HCT116 (cell line): ENCODE measurements at regions not wholly inside any gene's neighbourhood (a gene's known extent, or its start where the extent isn't known, plus 50 kb on each side); places are given as distances from the start of the nearest gene placed in this dataset.

Experiments used
- ATAC-seq: fragments of 200-7000 bp; cut with Tn5 transposase; 2 replicates; pipeline ENCODE4 v1.9.1; 2020; ENCODE audit warnings: mild to moderate bottlenecking, moderate library complexity
- BruUV-seq: library from RNA; stranded (reverse); fragments of 400-500 nt; replicated peaks from 2 replicates; lab custom pipeline; 2021; lab: Mats Ljungman, UMichigan
- CTCF ChIA-PET: fragments of 300-600 bp; sonication (Branson Sonifier 250); formaldehyde crosslinking; loops from one replicate; lab custom pipeline; 2021; ENCODE audit warnings: antibody characterized with exemption; lab: Charles Lee
- POLR2A ChIA-PET: fragments of 300-600, 350-600 bp; sonication (Branson Sonifier 250); formaldehyde crosslinking; loops from one replicate; lab custom pipeline; 2021; ENCODE audit warnings: antibody characterized with exemption; lab: Charles Lee
- RAD21 ChIA-PET, 2 experiments: fragments of 300-600 bp; sonication (Branson Sonifier 250); formaldehyde crosslinking; loops; one replicate each; lab custom pipeline; 2023; ENCODE audit warnings: low total read pairs in 2 of 2; ENCODE audit not compliant: uncharacterized antibody in 2 of 2, unreplicated experiment in 2 of 2, low non-redundant PET in 1 of 2; lab: Charles Lee
- DNase-seq: peaks from one replicate; pipeline ENCODE4 v3.0.0-alpha.2; 2010; ENCODE audit warnings: low read depth, low spot score
- H2AFZ ChIP-seq: fragments of 200-600 bp; shearing (Covaris generic), sonication (generic); 2 replicates; pipeline ENCODE4 v1.6.1; 2017; ENCODE audit warnings: low read depth, mixed run types, mixed read lengths, antibody characterized with exemption, low read length; ENCODE audit not compliant: poor library complexity, severe bottlenecking
- H3K27ac ChIP-seq: 2 replicates; pipeline ENCODE4 v1.5.1; 2012; ENCODE audit warnings: low read depth, low read length
- H3K27me3 ChIP-seq: fragments of 200-600 bp; sonication (generic); 2 replicates; pipeline ENCODE4 v1.6.1; 2016; ENCODE audit warnings: mixed run types, low read length, mixed read lengths; ENCODE audit not compliant: insufficient read depth
- H3K36me3 ChIP-seq, 2 experiments: fragments of 200-500 bp in 1 of 2; fragments of 200-600 bp in 1 of 2; sonication (Bioruptor generic) in 1 of 2; sonication (generic) in 1 of 2; 2 replicates each; pipeline versions ENCODE4 v1.5.1 to v1.6.1; 2014 to 2016; ENCODE audit warnings: low read length in 2 of 2, inconsistent platforms in 1 of 2, mixed read lengths in 1 of 2, mixed run types in 1 of 2; ENCODE audit not compliant: insufficient read depth in 2 of 2, control insufficient read depth in 1 of 2
- H3K4me1 ChIP-seq, 2 experiments: fragments of 200-600 bp in 1 of 2; sonication (generic) in 1 of 2; 2 replicates each; pipeline versions ENCODE4 v1.5.1 to v1.6.1; 2012 to 2017; ENCODE audit warnings: low read length in 2 of 2, inconsistent platforms in 1 of 2, mild to moderate bottlenecking in 1 of 2, mixed read lengths in 1 of 2, mixed run types in 1 of 2, moderate library complexity in 1 of 2; ENCODE audit not compliant: insufficient read depth in 2 of 2, control insufficient read depth in 1 of 2
- H3K4me2 ChIP-seq: fragments of 200-600 bp; sonication (generic); 2 replicates; pipeline ENCODE4 v1.6.1; 2017; ENCODE audit warnings: mixed run types, low read length, mixed read lengths
- H3K4me3 ChIP-seq, 2 experiments: fragments of 200-600 bp in 1 of 2; sonication (generic) in 1 of 2; replicated peaks in 1 of 2; 2 replicates each; pipeline ENCODE4 v1.5.1; 2011 to 2016; ENCODE audit warnings: low read length in 2 of 2, control low read depth in 1 of 2, low read depth in 1 of 2, mild to moderate bottlenecking in 1 of 2, mixed read lengths in 1 of 2, mixed run types in 1 of 2
- H3K79me2 ChIP-seq: fragments of 200-600 bp; sonication (generic); 2 replicates; pipeline ENCODE4 v1.6.1; 2017; ENCODE audit warnings: mild to moderate bottlenecking, mixed run types, low read length, moderate library complexity, mixed read lengths; ENCODE audit not compliant: insufficient read depth
- H3K9ac ChIP-seq: fragments of 200-600 bp; sonication (generic); 2 replicates; pipeline ENCODE4 v1.6.1; 2016; ENCODE audit warnings: low read length, mixed read lengths
- H3K9me2 ChIP-seq: fragments of 200-600 bp; sonication (generic), shearing (Covaris generic); 2 replicates; pipeline ENCODE4 v1.6.1; 2017; ENCODE audit warnings: mixed run types, mild to moderate bottlenecking, moderate library complexity; ENCODE audit not compliant: insufficient read depth
- H3K9me3 ChIP-seq, 2 experiments: fragments of 200-500 bp in 1 of 2; fragments of 200-600 bp in 1 of 2; sonication (Bioruptor generic) in 1 of 2; sonication (generic) in 1 of 2; 2 replicates each; pipeline ENCODE4 v1.6.1; 2014 to 2017; ENCODE audit warnings: low read length in 2 of 2, mixed read lengths in 2 of 2, inconsistent platforms in 1 of 2, low read depth in 1 of 2, mild to moderate bottlenecking in 1 of 2, mixed run types in 1 of 2, moderate library complexity in 1 of 2; ENCODE audit not compliant: control insufficient read depth in 1 of 2, insufficient read depth in 1 of 2
- H4K20me1 ChIP-seq: fragments of 200-600 bp; sonication (generic), shearing (Covaris generic); 2 replicates; pipeline ENCODE4 v1.6.1; 2017; ENCODE audit warnings: mixed run types, mild to moderate bottlenecking, moderate library complexity; ENCODE audit not compliant: insufficient read depth
- ATF3 ChIP-seq: IDR thresholded peaks from 2 replicates; pipeline ENCODE4 v1.6.1; 2012
- CEBPB ChIP-seq: IDR thresholded peaks from 2 replicates; pipeline ENCODE4 v1.6.1; 2012; ENCODE audit warnings: low read depth
- EGR1 ChIP-seq: IDR thresholded peaks from 2 replicates; pipeline ENCODE4 v1.6.1; 2012; ENCODE audit warnings: low read depth
- ELF1 ChIP-seq: IDR thresholded peaks from 2 replicates; pipeline ENCODE4 v1.6.1; 2012; ENCODE audit warnings: low read depth, borderline replicate concordance
- EZH2 ChIP-seq: fragments of 200-600 bp; sonication (generic); IDR thresholded peaks from 2 replicates; pipeline ENCODE4 v1.6.1; 2017; ENCODE audit warnings: antibody characterized with exemption, mixed run types
- EZH2phosphoT487 ChIP-seq: fragments of 200-600 bp; IDR thresholded peaks from 2 replicates; pipeline ENCODE4 v1.6.1; 2018; ENCODE audit warnings: antibody characterized with exemption, borderline replicate concordance
- RAD21 ChIP-seq: IDR thresholded peaks from 2 replicates; pipeline ENCODE4 v1.6.1; 2012; ENCODE audit warnings: low read depth, mild to moderate bottlenecking
- REST ChIP-seq: IDR thresholded peaks from 2 replicates; pipeline ENCODE4 v1.6.1; 2012; ENCODE audit warnings: low read depth
- SIN3A ChIP-seq: IDR thresholded peaks from 2 replicates; pipeline ENCODE4 v1.6.1; 2012; ENCODE audit warnings: low read depth
- SP1 ChIP-seq: IDR thresholded peaks from 2 replicates; pipeline ENCODE4 v1.6.1; 2012; ENCODE audit warnings: low read depth
- SRF ChIP-seq: IDR thresholded peaks from 2 replicates; pipeline ENCODE4 v1.6.1; 2012; ENCODE audit warnings: low read depth
- TCF7L2 ChIP-seq: IDR thresholded peaks from 2 replicates; pipeline ENCODE4 v1.7.0; 2011; ENCODE audit warnings: borderline replicate concordance, inconsistent platforms; ENCODE audit not compliant: insufficient read depth, insufficient read length; ENCODE audit errors: extremely low read depth
- ZFX ChIP-seq: fragments of 450-650 bp; IDR thresholded peaks from 2 replicates; pipeline ENCODE4 v1.6.1; 2017
- ZNF274 ChIP-seq: fragments of 200-500 bp; sonication (Bioruptor generic); IDR thresholded peaks from 2 replicates; pipeline ENCODE4 v1.6.1; 2014; ENCODE audit warnings: mild to moderate bottlenecking, low read depth, low read length, inconsistent platforms
- intact Hi-C: fragments of 100-400 bp; cut with micrococcal nuclease; formaldehyde crosslinking; loops from 2 replicates; pipeline ENCODE4 v1.10.0; 2022
- TF ChIP-seq, protein P1 (sequence below), 3 experiments: fragments of 200-600 bp in 1 of 3; sonication (generic) in 1 of 3; IDR thresholded peaks in 2 of 3; conservative IDR thresholded peaks in 1 of 3; 2 replicates each; pipeline ENCODE4 v1.5.1; 2012 to 2017; ENCODE audit warnings: low read depth in 2 of 3, low read length in 2 of 3, antibody characterized with exemption in 1 of 3, borderline replicate concordance in 1 of 3, control low read depth in 1 of 3, mild to moderate bottlenecking in 1 of 3, mixed read lengths in 1 of 3, mixed run types in 1 of 3, moderate library complexity in 1 of 3; ENCODE audit not compliant: insufficient read depth in 1 of 3
- TF ChIP-seq, protein P2 (sequence below): IDR thresholded peaks from 2 replicates; pipeline ENCODE4 v1.6.1; 2011; ENCODE audit warnings: mild to moderate bottlenecking, low read length, moderate library complexity; ENCODE audit not compliant: insufficient replicate concordance; ENCODE audit errors: extremely low read depth
- TF ChIP-seq, protein P3 (sequence below): IDR thresholded peaks from 2 replicates; pipeline ENCODE4 v1.6.1; 2012

DNA sequence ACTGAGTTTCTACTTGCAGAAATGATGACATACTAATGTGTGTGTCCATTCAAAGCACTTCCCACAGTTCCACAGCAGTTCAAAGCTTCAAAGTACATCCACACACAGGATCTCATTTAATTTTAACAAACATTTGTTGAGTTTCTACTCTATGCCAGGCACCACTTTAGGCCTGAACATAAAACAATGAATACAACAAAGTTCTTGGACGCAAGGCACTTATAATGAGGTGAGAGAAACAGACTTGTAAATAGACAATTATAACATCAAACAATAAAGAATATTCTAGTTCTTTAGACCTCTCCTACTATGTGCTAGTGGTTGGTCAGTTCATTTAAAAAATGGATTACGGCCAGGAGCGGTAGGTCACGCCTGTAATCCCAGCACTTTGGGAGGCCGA lies 82.0 kb upstream of the SPANXB1 start:
- Histone ChIP-seq H3K4me2 (no peak overlapping the region), H3K9me3 (no peaks in the 10 kb centered on the region), H3K4me3 (no peak overlapping the region), H3K36me3 (no peaks in the 10 kb centered on the region), H3K4me1 (no peaks in the 10 kb centered on the region), H3K9ac (no peak overlapping the region), H3K79me2 (no peaks in the 10 kb centered on the region), H3K9me2 (no peaks in the 10 kb centered on the region), H3K27ac (no peak overlapping the region), H3K27me3 (no peaks in the 10 kb centered on the region), H4K20me1 (no peaks in the 10 kb centered on the region), H2AFZ (no peak overlapping the region)
- intact Hi-C loops, result no loop called here
- ChIA-PET POLR2A (no interaction called here), CTCF (no interaction called here), RAD21 (no interaction called here)
- no peak for TF ChIP-seq EZH2phosphoT487
- no peak for TF ChIP-seq SRF
- no peak for TF ChIP-seq RAD21
- TF ChIP-seq, protein P1, sequence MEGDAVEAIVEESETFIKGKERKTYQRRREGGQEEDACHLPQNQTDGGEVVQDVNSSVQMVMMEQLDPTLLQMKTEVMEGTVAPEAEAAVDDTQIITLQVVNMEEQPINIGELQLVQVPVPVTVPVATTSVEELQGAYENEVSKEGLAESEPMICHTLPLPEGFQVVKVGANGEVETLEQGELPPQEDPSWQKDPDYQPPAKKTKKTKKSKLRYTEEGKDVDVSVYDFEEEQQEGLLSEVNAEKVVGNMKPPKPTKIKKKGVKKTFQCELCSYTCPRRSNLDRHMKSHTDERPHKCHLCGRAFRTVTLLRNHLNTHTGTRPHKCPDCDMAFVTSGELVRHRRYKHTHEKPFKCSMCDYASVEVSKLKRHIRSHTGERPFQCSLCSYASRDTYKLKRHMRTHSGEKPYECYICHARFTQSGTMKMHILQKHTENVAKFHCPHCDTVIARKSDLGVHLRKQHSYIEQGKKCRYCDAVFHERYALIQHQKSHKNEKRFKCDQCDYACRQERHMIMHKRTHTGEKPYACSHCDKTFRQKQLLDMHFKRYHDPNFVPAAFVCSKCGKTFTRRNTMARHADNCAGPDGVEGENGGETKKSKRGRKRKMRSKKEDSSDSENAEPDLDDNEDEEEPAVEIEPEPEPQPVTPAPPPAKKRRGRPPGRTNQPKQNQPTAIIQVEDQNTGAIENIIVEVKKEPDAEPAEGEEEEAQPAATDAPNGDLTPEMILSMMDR (IDR thresholded peaks at IDR 0.05 in 2 of 3, conservative IDR thresholded peaks at IDR 0.05 in 1 of 3; ENCODE audit: borderline replicate concordance in 1 of 3, insufficient read depth in 1 of 3, low read depth in 2 of 3, low read length in 2 of 3), result no peak
- TF ChIP-seq ZFX, result no peak
- no peak for TF ChIP-seq REST
- TF ChIP-seq ELF1, result no peak
- TF ChIP-seq, protein P2, sequence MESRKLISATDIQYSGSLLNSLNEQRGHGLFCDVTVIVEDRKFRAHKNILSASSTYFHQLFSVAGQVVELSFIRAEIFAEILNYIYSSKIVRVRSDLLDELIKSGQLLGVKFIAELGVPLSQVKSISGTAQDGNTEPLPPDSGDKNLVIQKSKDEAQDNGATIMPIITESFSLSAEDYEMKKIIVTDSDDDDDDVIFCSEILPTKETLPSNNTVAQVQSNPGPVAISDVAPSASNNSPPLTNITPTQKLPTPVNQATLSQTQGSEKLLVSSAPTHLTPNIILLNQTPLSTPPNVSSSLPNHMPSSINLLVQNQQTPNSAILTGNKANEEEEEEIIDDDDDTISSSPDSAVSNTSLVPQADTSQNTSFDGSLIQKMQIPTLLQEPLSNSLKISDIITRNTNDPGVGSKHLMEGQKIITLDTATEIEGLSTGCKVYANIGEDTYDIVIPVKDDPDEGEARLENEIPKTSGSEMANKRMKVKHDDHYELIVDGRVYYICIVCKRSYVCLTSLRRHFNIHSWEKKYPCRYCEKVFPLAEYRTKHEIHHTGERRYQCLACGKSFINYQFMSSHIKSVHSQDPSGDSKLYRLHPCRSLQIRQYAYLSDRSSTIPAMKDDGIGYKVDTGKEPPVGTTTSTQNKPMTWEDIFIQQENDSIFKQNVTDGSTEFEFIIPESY, result no peak
- no peak for TF ChIP-seq ZNF274
- TF ChIP-seq SP1, result no peak
- TF ChIP-seq SIN3A, result no peak
- TF ChIP-seq EZH2, result no peak
- no peak for TF ChIP-seq EGR1
- TF ChIP-seq TCF7L2, result no peak
- TF ChIP-seq CEBPB, result no peak
- TF ChIP-seq, protein P3, sequence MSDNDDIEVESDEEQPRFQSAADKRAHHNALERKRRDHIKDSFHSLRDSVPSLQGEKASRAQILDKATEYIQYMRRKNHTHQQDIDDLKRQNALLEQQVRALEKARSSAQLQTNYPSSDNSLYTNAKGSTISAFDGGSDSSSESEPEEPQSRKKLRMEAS, result no peak
- no peak for TF ChIP-seq ATF3
- DNase-seq (no peak), ATAC-seq (no peak)
- no TSS peak for BruUV-seq
